Thymus (tissue), 11 donors: ENCODE measurements at regions not wholly inside any gene's neighbourhood (a gene's known extent, or its start where the extent isn't known, plus 50 kb on each side); places are given as distances from the start of the nearest gene placed in this dataset.
A peak's percentile ranks its signal among the peaks of the same experiment; 100 is the strongest.
"Not testable (repeated sequence)": the region's sequence is repeated elsewhere in the genome, so short reads cannot be mapped to it uniquely, and the experiment has no call there.

ENCODE experiments used
- DNase-seq, 9 donors: peaks; one replicate each; pipeline ENCODE4 v3.0.0-alpha.2; 2013; ENCODE audit warnings: low spot score in 9 of 9, low read depth in 6 of 9, missing footprints in 1 of 9
- H3K27ac ChIP-seq, 2 donors: one replicate each; pipeline ENCODE4 v1.5.1; 2013; ENCODE audit warnings: control low read depth in 1 of 2, low read depth in 1 of 2, low read length in 1 of 2, mild to moderate bottlenecking in 1 of 2, moderate library complexity in 1 of 2
- H3K27me3 ChIP-seq, 2 donors: one replicate each; pipeline ENCODE4 v1.5.1; 2013; ENCODE audit warnings: low read length in 1 of 2; ENCODE audit not compliant: control insufficient read depth in 2 of 2, insufficient read depth in 1 of 2
- H3K36me3 ChIP-seq, 2 donors: one replicate each; pipeline ENCODE4 v1.5.1; 2013; ENCODE audit warnings: low read length in 1 of 2, mild to moderate bottlenecking in 1 of 2, moderate library complexity in 1 of 2; ENCODE audit not compliant: control insufficient read depth in 2 of 2, insufficient read depth in 2 of 2
- H3K4me1 ChIP-seq, 2 donors: one replicate each; pipeline ENCODE4 v1.5.1; 2013; ENCODE audit warnings: low read length in 2 of 2; ENCODE audit not compliant: control insufficient read depth in 2 of 2, insufficient read depth in 2 of 2
- H3K4me3 ChIP-seq, 2 donors: one replicate each; pipeline ENCODE4 v1.5.1; 2013; ENCODE audit warnings: low read length in 2 of 2, control low read depth in 1 of 2, mild to moderate bottlenecking in 1 of 2
- H3K9me3 ChIP-seq, 2 donors: one replicate each; pipeline ENCODE4 v1.5.1; 2013; ENCODE audit warnings: low read length in 1 of 2, mild to moderate bottlenecking in 1 of 2; ENCODE audit not compliant: control insufficient read depth in 2 of 2, insufficient read depth in 1 of 2
- WGBS: extraction: QIAGEN DNeasy Blood & Tissue Kit; methylation state at CpG from one replicate; pipeline ENCODE4 v1.1.7; 2013; 5-methylcytosine and 5-hydroxymethylcytosine counted together
- donor health status: healthy.

DNA sequence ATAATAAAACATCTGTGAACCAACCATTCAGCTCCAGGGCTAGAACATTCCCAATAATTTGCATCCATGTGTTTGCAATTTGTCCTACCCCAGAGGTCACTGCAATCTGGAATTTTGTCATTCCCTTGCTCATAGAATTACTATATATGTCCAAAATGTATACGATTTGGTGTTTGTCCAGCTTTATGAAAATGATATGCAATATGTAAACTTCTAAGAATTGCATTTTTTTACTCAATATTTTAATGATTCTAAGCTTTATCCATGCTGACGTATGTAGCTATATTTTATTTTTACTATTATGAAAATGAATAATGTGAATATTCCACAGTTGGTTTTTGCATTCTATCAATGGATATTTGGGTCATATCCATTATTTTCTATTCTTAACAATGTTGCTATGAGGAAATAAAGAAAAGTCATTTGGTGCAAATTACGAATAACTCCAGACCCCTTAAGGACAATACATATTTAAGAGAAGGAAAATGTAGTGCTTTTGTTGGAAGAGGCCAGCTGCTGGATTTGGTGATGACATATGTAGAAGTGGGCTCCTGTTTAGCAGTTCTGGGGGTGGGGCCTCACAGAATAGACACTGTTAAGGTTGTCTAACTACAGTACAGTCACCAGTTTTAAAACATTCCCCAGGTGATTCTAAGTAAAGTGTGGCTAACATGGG, 139.4 kb downstream of the SLC38A4 start:
- Histone ChIP-seq H3K27me3 (no peaks in the 10 kb centered on the region), H3K36me3 (no peaks in the 10 kb centered on the region), H3K4me1 (no peaks in the 10 kb centered on the region), H3K4me3 (no peak overlapping the region), H3K27ac (no peak overlapping the region), H3K9me3 (no peaks in the 10 kb centered on the region)
- no peak for DNase-seq
- WGBS, result 97% methylated on average over 3 of the region's 3 CpGs

- not testable (repeated sequence) for H3K36me3 ChIP-seq, H3K4me3 ChIP-seq, H3K4me1 ChIP-seq, H3K27me3 ChIP-seq, H3K27ac ChIP-seq, DNase-seq, H3K9me3 ChIP-seq
- WGBS, result 96% methylated on average over 3 of the region's 3 CpGs
Observed at GRCh38 chr12:46684243-46684642, 141.6 kb downstream of the SLC38A4 start.

DNA sequence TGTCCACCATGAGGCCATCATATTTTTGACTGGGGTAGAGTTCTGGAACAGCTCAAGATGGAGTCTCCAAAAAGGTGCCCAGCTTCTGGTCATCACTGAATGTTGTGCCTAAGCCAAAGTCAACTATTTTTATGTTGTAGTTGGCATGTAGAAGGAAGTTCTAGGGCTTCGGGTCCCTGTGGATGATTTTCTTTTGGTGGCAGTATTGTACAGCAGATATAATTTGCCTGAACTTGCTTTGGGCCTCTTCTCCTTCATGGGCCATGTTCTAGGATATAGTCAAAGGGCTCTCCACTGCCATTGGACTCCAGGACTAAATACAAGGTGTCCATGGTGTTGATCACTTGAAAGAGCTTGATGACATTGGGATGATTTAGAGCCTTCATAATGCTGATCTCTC, 143.6 kb downstream of the SLC38A4 start:
- no peaks in the 10 kb centered on the region for H3K9me3 ChIP-seq
- H3K36me3 ChIP-seq, result no peaks in the 10 kb centered on the region
- WGBS, result 96% methylated on average over 1 of the region's 1 CpG
- no peaks in the 10 kb centered on the region for H3K27me3 ChIP-seq
- no peak overlapping the region for H3K4me3 ChIP-seq
- H3K27ac ChIP-seq, result no peak overlapping the region
- DNase-seq, result no peak
- no peaks in the 10 kb centered on the region for H3K4me1 ChIP-seq

GRCh38 chr12:46680506-46680905, 145.3 kb downstream of the SLC38A4 start:
- no peak for DNase-seq
- Histone ChIP-seq H3K9me3 (no peaks in the 10 kb centered on the region), H3K27ac (no peak overlapping the region), H3K36me3 (no peaks in the 10 kb centered on the region), H3K4me3 (no peak overlapping the region), H3K4me1 (no peaks in the 10 kb centered on the region), H3K27me3 (no peaks in the 10 kb centered on the region)
- WGBS, result 26% methylated on average over 1 of the region's 1 CpG

DNA sequence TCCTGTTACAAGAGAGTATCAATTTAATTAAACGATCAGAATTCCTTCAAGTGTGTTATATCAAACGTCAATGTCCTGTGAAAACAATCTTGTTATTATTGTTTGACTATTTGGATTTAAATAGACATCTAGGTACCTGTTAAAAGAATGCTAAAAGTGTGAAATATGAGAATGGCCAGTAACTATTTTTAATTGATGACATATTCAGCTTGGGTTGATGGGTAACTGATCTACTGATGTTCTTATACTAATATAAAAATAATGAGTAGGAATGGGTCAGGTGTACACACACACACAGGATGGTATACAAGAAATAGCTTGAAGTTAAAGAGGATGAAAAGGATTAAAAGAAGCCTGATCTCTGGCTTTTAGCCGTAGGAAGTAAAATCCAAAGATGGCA, 146.0 kb downstream of the SLC38A4 start:
- no peaks in the 10 kb centered on the region for H3K4me1 ChIP-seq
- no peaks in the 10 kb centered on the region for H3K27me3 ChIP-seq
- H3K9me3 ChIP-seq, result no peaks in the 10 kb centered on the region
- no peak for DNase-seq
- no peak overlapping the region for H3K27ac ChIP-seq
- H3K4me3 ChIP-seq, result no peak overlapping the region
- H3K36me3 ChIP-seq, result no peaks in the 10 kb centered on the region
- 64% methylated on average over 3 of the region's 3 CpGs for WGBS

GRCh38 chr12:46678426-46678825, 147.4 kb downstream of the SLC38A4 start:
- Histone ChIP-seq H3K27ac (no peak overlapping the region), H3K36me3 (no peaks in the 10 kb centered on the region), H3K4me1 (no peaks in the 10 kb centered on the region), H3K9me3 (no peaks in the 10 kb centered on the region), H3K27me3 (no peaks in the 10 kb centered on the region), H3K4me3 (no peak overlapping the region)
- 94% methylated on average over 3 of the region's 3 CpGs for WGBS
- DNase-seq, result no peak

- DNase-seq, result peak in 6 of 9 donors; percentile 13 to 58 (median 23)
- no peaks in the 10 kb centered on the region for H3K27me3 ChIP-seq
- H3K9me3 ChIP-seq, result no peaks in the 10 kb centered on the region
- 97% methylated on average over 2 of the region's 2 CpGs for WGBS
- H3K4me3 ChIP-seq, result no peak overlapping the region
- H3K4me1 ChIP-seq, result no peaks in the 10 kb centered on the region
- H3K36me3 ChIP-seq, result no peaks in the 10 kb centered on the region
- no peak overlapping the region for H3K27ac ChIP-seq
Observed at GRCh38 chr12:46677749-46678148, 148.0 kb downstream of the SLC38A4 start.

DNA sequence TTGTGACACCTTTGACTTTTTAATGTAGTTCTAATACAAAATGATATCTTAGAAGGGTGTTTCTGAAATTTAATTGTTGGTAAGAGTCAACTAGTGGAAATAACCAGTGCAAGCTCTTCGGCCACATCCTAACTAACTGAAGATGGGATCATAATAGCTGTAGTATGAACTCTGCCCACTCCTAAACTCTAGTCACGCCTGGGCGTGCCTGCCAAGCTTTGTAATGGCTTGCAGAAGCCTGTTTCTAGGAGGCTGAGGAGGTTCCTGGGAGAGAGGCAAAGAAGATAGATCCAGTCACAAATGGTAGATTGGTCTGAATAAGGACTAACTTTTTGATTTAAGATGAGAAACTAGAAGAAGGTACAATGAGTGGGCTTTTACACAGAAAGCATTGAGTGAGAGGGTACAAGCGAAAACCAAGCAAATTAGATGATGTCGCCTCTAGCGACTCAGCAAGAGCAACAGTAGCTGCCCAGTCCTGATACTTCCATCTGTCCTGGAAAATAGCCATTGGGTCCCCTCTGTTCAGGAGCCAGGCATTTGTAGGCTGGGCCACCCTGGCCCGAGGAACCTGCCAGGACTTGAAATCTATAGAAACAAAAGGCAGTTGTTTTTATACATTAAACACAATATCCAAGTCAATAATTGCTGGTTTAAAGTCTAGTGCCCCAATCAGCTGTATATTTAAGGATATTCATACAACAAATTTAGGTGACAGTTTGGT, 148.8 kb downstream of the SLC38A4 start:
- Histone ChIP-seq H3K9me3 (no peaks in the 10 kb centered on the region), H3K36me3 (no peaks in the 10 kb centered on the region), H3K27me3 (no peaks in the 10 kb centered on the region), H3K27ac (no peak overlapping the region), H3K4me1 (no peaks in the 10 kb centered on the region), H3K4me3 (no peak overlapping the region)
- DNase-seq, result no peak
- WGBS, result 96% methylated on average over 7 of the region's 7 CpGs

DNA sequence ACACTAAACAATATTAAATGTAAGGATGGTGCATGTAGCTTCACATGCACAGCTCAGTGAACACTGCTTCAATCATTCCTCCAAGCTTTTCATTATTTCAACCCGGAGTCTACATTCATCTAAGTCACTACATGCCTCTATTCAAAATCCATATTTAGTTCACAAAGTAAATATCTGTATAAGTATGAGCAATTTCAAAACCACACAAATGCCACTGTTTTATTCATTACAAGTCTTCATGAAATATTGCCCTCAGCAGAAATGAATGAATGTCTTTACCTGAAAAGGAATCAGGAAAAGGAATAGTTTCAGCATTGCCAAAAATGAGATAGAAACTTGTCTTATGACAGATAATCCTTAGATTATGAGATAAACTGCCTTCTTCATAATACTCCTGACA, 149.4 kb downstream of the SLC38A4 start:
- WGBS, result 94% methylated on average over 1 of the region's 1 CpG
- DNase-seq, result no peak

More for the DNA sequence above, 149.4 kb downstream of the SLC38A4 start:
- Histone ChIP-seq H3K36me3 (no peaks in the 10 kb centered on the region), H3K4me1 (no peaks in the 10 kb centered on the region), H3K27ac (no peak overlapping the region), H3K9me3 (no peaks in the 10 kb centered on the region), H3K27me3 (no peaks in the 10 kb centered on the region), H3K4me3 (no peak overlapping the region)
